Hindlimb muscle (tissue), 1 donor: ENCODE measurements at regions not wholly inside any gene's neighbourhood (a gene's known extent, or its start where the extent isn't known, plus 50 kb on each side); places are given as distances from the start of the nearest gene placed in this dataset.

ENCODE experiments used
- DNase-seq: peaks from one replicate; pipeline ENCODE4 v3.0.0-alpha.2; 2013

DNA sequence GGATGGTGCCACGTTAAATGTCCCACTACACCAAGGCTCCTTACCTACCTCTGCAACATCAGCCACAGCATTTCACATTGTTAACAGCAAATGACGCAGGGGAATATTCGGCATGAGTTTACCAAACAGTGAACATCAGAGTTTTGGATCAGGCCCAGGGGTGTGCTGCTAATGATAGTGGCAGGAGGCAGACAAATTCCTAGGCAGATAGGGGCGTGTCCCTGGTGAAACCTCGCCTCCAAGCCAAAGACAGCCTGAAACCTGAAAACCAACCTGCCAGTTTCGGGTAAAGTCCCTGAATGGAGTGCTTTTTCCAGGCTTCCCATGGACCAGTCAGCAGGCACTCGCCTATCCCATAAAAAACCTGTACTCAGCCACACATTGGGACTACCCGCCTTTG lies 133.6 kb downstream of the SH3BGRL2 start:
- no peak for DNase-seq

GRCh38 chr6:79763301-79763700 lies 132.2 kb downstream of the SH3BGRL2 start:
- no peak for DNase-seq

DNA sequence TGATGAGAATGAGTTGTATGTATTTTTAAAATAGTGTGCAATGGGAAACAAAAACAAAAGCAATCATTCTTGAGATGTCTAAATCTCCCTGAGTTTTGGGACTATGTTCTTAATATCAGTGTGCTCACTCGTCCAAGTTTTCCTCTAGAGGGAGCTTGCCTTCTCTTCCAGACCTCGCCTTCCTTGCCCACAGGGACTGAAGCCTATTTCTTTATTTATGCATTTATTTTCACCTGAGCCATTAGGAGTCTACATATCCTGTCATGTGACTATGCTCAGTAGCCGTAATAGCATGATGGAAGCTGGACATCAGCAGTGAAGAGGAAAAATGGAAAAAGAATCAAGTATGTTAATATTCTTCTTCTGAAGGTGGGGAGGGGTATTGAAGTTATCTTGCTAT lies 131.2 kb downstream of the SH3BGRL2 start:
- DNase-seq = no peak

GRCh38 chr6:79756496-79756895 lies 125.4 kb downstream of the SH3BGRL2 start:
- DNase-seq = no peak

DNA sequence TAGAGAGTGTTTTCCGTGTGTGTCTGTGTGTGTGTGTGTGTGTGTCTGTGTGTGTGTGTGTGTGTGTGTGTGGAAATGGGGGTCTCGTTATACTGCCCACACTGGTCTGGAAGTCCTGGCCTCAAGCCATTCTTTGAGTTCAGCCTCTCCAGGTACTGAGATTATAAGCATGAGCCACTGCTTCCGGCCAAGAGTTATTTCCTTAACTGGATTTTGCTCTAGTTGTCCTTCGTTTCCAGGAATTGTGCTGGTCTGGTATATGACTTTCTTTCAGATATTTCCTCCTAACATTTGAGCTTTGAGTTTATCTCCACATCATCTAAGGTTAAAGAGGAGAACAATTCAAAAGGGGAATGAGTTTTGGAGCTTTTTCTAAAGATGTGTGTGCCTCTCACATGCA lies 124.8 kb downstream of the SH3BGRL2 start:
- DNase-seq = no peak
